ENCODE measurements at regions not wholly inside any gene's neighbourhood (a gene's known extent, or its start where the extent isn't known, plus 50 kb on each side); places are given as distances from the start of the nearest gene placed in this dataset.

- intact Hi-C loops (cut with micrococcal nuclease), result loop anchor here (10.0 kb wide), 1 partner anchor 332 kb away; the partner anchor contains the start of gene OLFM1
- ATAC-seq (no peak), DNase-seq (no peak)
Measured at GRCh38 chr9:135416664-135417290, 62.8 kb upstream of the PPP1R26 start.

DNA sequence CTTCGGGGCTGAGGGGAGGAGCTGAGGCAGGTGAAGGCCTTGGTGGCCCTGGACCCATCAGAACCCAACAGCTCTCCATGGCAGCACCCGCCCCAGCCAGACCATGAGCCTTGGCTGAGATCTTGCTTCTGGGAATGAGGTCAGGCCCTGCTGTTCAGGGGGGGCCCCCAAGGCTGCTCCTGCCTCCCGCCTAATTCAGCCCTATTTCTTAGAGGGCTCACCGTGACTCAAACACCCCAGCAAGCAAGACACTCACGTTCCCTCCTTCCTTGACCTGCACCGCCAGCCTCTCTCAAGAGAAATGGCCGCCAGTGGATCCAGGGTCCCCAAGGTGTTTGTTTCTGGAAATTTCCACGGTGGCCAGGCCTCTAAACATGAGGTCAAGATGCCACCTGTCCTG is 61.4 kb upstream of the PPP1R26 start:
- DNase-seq (no peak), ATAC-seq (no peak)
- intact Hi-C loops (cut with micrococcal nuclease), result loop anchor here (10.0 kb wide), 1 partner anchor 333 kb away; the partner anchor contains the start of gene OLFM1

- ATAC-seq (no peak), DNase-seq (no peak)
- intact Hi-C loops (cut with micrococcal nuclease), result loop anchor here (10.0 kb wide), 1 partner anchor 334 kb away; the partner anchor contains the start of gene OLFM1
Measured at GRCh38 chr9:135419106-135419505, 60.5 kb upstream of the PPP1R26 start.

GRCh38 chr9:135422341-135422944 is 57.1 kb upstream of the PPP1R26 start:
- DNase-seq, result no peak
- ATAC-seq, result no peak
- intact Hi-C loops (cut with micrococcal nuclease), result no loop called here

- intact Hi-C loops (cut with micrococcal nuclease), result no loop called here
- DNase-seq (no peak), ATAC-seq (no peak)
Measured at GRCh38 chr9:135423725-135424124, 55.9 kb upstream of the PPP1R26 start.

All from left ventricle myocardium superior (tissue), 1 donor.